Brain pericyte (primary cell): ENCODE measurements at regions not wholly inside any gene's neighbourhood (a gene's known extent, or its start where the extent isn't known, plus 50 kb on each side); places are given as distances from the start of the nearest gene placed in this dataset.

Experiments
- DNase-seq: peaks from one replicate; pipeline ENCODE4 v3.0.0-alpha.2; 2012; ENCODE audit warnings: low read depth, low spot score

DNA sequence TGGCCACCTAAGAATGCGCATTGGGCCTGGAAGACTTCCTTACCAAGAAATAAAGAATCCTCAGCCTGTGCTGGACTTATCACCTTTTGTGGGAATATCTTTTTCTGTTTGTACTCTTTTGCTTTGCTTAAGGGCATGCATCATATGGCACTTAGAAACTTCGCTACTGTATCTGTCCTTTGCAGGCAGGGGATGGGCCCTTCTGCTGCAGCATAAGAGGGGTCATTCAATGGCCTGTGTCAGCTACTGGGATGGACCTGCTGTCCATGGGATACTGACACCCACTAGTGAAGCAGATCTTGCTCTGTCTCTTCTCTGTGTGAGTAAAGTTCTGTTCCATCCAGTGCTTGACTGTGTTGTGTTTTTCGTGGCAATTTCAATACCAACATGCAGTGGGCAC is 239.0 kb upstream of the JUN start:
- DNase-seq: no peak

DNA sequence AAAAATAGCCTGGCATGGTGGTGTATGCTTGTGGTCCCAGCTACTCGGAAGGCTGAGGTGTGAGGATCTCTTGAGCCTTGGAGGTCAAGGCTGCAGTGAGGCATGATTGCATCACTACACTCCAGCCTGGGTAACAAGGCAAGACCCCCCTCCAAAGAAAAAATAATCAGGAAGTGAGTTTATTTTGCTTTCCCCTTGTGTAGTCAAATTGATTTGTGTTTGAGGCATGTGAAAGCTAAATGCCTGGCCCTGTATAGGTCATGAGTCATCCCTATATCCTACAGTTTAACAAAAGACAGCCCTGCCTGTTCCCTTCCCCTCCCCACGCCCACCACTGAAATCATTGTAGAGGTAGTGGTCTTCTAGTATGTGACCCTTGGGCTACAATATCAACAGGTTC is 241.4 kb upstream of the JUN start:
- DNase-seq: no peak

DNA sequence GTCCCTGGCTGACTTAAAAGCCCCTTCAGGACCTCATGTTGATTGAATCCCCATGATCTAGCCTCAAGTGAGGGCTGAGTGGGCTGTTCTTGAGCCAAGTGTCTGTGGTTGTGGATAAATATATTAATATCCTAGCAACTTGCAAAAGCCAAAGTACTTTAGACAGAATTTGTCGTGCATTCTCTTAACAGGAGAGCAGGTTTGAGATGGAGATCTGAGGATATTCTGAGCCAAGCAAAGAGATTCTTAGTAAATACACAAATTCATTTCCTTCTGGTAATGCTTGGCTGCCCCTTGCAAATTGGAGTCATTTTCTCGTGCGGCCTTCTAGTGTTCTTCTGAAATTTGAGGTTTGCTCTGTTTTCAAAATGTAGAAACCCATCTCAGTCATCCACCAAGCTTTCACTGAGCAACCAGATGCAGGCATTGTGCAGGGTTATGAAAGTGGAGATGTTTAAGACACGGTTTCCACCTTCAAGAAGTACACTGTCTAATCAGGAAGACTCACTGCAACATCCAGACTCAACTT is 242.1 kb upstream of the JUN start:
- no peak for DNase-seq

- DNase-seq: no peak
Observed at GRCh38 chr1:59026472-59026948, 242.7 kb upstream of the JUN start.

DNA sequence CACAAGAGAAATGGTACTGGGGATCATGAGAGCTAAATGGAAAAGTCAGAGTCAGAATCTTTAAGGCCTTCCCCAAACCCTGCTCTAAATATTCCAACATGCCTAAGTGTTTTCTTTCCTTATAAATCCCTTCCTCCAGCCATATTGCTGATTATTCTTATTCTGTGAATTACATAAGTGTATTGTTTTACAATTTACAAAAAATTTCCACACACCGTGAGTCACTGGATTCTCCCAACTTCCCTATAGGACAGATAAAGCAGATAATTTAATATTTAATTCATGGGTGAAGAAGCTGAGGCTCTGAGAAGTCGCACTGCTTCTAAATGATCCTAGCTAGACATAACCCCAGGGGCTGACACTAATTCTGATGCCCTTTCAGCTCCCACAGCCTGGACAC is 243.3 kb upstream of the JUN start:
- no peak for DNase-seq

GRCh38 chr1:59028048-59028447 is 244.2 kb upstream of the JUN start:
- DNase-seq: no peak

- DNase-seq: no peak
Observed at GRCh38 chr1:59029411-59030167, 245.7 kb upstream of the JUN start.

DNA sequence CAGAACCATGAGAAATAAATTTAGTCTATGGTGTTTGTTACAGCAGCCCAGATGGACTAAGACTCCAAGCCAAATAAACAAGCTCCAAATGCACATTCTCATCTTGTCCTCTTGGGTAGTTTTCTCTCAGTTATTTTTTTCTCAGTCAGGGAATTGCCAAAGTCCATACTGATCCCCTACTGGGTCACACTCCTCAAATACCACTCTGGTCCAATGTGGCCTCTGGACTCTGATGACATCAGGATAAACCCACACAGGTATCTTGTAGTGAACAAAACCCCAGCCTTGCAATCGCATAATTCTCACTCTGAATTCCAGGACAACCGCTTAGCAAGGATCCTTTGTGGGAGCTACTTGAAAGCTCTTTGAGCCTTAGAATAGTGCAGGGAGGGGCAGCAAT is 248.4 kb upstream of the JUN start:
- DNase-seq: no peak

GRCh38 chr1:59033761-59034160 is 249.9 kb upstream of the JUN start:
- no peak for DNase-seq

DNA sequence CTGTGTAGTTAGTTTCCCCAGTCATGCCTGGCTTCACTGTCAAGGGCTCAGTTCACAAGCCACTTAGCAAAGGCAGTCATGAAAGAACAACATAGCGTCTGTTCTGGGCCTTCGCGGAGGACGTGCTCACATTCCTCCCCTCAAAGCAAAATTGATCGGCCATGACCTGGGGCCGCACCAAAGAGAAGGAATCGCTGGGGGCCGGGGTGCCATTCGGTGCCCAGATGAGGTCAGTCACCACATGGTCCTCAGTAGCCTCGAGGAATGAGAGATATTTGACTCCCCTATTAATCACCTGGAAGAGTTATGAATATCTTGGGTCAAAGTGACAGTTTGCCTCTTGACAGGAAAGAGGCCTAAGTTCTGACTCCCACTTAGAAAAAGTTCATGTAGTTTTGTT is 251.1 kb upstream of the JUN start:
- DNase-seq: no peak

DNA sequence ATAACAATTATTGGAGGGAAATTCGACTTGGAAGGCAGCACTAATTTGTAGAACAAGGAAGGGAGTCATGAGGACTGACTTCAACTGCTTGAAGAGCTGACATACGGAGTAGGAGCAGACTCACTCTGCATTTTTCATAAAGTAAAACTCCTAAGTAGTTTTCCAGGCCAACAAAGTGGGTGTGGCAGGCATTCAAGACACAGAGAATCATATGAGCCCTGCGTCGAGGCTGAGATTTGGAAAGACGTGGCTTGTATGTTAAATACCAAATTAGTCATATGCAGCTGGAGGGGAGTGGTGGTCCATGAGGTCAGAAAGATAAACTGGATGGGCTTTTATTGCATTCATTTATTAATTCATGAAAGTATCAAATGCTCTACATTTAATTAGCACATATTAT is 255.7 kb upstream of the JUN start:
- no peak for DNase-seq

- DNase-seq: no peak
Observed at GRCh38 chr1:59040486-59040885, 256.4 kb upstream of the FGGY start.

DNA sequence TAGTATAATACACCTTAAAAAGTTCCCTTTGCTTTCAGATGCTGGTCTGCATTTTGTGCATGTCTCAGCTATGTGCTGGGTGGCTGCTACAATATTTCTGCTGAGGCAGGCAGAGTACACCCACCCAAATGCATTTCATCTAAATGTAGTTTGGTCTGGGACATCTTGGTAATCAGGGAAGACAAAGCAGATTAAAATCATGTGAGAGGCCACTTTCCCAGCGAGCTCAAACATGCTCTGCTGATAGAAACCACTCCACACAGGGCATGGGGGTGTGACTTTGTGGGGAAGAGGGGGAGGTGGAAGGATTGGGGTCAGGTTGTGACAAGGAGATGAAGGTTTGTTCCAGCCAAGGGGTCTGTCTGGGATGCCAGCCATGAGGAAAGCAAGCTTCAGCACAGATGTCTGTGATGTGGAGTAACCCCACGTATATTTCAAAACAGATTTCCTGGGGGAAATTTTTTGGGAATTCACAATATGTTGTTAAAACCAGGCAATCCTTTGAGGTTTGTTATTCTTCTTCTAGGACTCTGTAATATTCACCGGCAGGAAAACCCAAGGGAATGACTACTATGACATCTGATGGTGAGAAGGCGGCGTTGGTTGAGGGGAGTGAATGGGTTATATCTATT is 255.1 kb upstream of the FGGY start:
- DNase-seq: no peak

GRCh38 chr1:59043796-59044195 is 253.1 kb upstream of the FGGY start:
- DNase-seq: no peak

DNA sequence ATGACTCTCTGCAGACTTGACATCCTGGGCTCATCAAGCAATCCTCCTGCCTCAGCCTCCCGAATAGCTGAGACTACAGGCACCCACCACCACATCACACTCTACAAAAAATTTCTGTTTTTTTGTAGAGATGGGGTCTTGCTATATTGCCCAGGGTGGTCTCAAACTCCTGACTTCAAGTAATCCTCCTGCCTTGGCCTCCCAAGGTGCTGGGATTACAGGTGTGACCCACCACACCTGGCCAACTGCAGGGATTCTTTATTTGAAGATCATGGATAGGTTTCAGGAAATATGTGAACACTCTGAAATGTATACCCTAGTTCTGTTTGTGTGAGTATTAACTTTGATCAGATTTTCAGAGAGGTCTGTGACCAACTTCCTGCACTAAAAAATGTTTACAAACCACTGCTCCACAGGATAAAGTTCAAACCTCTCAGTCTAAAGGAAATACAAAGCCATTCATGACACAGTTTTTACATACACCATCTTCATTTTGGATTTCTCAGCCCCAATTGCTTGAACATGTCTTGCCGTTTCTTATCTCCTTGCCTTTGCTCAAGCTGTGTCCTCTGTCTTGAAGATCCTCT is 252.3 kb upstream of the FGGY start:
- DNase-seq: no peak

DNA sequence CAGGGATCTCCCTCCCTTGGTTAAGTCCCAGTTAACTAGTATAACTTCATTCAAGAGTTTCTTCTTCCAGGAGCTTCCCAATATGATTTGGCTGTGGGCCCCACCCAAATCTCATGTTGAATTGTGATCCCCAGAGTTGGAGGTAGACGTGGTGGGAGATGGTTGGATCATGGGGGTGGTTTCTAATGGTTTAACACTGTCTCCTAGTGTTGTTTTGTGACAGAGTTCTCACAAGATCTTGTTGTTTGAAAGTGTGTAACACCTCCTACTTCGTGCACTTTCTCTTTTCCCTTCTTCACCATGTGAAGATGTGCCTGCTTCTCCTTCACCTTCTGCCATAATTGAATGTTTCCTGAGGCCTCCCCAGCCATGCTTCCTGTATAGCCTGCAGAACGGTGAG is 251.8 kb upstream of the FGGY start:
- DNase-seq: no peak

DNA sequence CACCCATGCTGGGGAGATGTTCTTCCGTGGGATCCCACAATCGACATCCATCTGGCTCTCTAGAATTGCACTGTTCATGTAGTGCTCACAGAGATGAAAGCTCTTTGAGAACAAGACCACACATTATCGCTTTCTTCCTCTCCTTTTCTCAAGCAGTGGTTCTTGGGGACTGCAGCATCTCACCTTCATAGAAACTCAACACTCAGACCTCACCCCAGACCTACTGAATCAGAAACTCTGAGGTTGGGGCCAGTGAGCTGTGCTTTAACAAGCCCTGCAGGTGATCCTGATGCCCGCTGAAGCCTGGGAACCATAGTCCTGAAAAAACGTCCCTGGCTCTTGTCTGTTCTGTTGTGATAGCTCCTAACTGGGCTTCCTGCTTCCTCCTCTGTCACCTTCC is 251.3 kb upstream of the FGGY start:
- no peak for DNase-seq

DNA sequence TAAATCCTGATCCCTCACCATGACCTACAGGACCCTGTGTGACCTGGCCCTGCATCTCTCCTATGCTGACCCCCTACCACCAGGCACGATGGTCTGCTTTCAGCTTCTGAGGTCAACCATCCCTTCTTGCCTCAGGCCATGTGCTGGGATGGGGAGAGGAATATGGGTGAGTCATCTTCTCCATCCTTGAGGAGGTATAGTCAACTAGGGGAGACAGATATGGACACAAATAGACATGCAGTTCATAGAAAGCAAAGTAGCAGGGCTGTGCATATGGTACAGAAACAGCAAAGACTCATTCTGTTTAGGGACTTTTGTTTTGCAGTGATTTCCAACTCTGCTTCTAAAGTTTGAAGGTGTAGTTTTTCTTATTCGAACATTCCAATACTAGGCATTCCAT is 250.8 kb upstream of the FGGY start:
- no peak for DNase-seq

- no peak for DNase-seq
Observed at GRCh38 chr1:59046730-59047157, 250.2 kb upstream of the FGGY start.

DNA sequence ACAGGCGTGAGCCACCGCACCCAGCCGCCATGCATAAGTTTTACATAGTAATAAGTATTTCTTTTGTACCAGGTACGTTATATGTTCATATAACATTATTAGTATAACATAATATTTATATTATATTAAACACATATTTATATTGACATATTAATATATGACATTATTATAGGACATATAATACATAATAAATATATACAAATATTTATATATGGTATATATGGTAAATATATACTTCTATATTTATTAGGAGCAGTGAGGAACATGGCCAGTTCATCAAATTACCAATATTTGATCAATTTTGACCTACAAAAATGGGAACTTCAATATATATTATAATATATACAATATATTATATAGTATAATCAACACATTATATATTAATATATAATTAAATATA is 245.9 kb upstream of the FGGY start:
- DNase-seq: no peak

DNA sequence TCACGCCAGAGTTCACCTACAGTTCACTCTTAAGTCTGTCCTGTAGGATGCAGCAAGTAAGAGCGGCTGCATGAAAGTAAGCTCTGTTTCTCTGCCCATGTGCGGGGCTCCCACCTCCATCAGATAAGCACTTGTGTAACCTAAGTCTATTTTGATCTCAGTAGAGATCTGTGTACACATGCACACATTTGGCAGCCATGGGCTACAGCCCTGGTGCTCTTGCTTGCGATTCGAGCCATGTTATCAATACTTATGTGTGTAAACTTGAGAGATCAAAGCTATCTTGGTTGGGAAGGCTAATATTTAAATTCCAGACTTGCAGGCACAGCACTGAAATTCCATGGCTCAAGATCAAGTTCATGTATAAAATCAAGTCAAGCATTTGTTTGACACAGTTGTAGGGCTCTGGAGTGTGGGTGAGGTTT is 244.7 kb upstream of the FGGY start:
- DNase-seq: no peak

DNA sequence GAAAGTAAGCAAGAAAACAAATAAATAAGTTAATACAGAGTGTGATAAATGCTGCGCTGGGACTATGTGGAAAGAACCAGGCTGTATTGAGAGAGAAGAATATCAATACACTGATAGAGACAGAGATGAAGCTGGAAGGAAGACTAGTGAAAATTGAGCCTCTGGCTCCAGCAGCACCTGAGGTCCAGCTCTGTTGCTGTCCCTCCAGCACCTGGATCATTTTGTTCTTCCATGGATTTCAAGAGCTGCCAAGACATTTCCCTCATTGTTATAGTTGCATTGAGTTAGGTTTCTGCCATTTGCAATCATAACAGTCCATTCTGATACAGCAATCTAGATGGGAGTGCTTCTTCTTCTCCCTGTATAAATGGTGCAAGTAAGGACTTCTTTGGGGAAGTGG is 242.7 kb upstream of the FGGY start:
- DNase-seq: no peak
